ENCODE measurements at regions not wholly inside any gene's neighbourhood (a gene's known extent, or its start where the extent isn't known, plus 50 kb on each side); places are given as distances from the start of the nearest gene placed in this dataset.

DNA sequence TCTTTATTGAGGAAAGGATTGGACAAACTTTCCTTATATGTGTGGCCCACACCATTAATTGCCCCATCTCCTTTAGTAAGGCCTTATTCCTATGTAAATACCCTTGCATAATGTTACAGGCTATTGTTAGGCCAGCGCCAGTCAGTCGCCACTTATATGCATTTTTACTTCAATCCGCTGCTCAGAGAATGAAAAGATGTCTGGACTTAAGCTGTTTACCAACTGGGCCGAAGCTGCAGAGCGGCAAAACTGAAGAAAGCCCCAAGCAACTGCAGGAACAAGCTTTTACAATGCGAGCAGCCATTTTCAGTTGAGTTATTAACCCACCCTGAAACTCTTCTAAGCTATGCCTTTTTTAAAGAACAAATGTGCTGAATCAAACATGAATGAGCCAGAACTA is 92.1 kb upstream of the OTX2 start:
- TF ChIP-seq EZH2 (IDR thresholded peaks at IDR 0.05; ENCODE audit: low read length): no peak
- no peak for TF ChIP-seq CTCF (optimal IDR thresholded peaks at IDR 0.05 in 1 of 3, IDR thresholded peaks at IDR 0.05 in 1 of 3, conservative IDR thresholded peaks at IDR 0.05 in 1 of 3; ENCODE audit: extremely low read depth in 1 of 3, insufficient read depth in 2 of 3, low read length in 3 of 3)

Measured in keratinocyte (primary cell).